ENCODE measurements at regions not wholly inside any gene's neighbourhood (a gene's known extent, or its start where the extent isn't known, plus 50 kb on each side); places are given as distances from the start of the nearest gene placed in this dataset.

DNA sequence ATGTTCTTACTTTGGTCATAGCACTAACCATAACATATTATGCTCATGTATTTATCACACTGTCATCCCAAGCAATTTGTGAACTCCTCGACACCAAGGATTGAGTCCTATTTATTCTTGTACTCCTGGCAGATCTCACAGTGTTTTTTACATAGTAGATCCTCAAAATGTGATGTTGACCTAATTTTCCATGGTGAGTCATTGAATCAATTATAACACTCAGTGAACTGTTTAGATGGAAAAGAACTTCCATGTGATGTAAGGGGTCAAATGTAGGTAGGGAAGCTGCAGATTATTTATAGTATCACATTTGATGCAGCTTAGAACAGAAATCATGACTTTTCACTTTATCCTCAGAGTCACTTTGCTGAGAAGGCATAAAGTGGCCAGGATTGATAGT, 281.9 kb upstream of the ADAMTS5 start:
- TF ChIP-seq, protein P1, sequence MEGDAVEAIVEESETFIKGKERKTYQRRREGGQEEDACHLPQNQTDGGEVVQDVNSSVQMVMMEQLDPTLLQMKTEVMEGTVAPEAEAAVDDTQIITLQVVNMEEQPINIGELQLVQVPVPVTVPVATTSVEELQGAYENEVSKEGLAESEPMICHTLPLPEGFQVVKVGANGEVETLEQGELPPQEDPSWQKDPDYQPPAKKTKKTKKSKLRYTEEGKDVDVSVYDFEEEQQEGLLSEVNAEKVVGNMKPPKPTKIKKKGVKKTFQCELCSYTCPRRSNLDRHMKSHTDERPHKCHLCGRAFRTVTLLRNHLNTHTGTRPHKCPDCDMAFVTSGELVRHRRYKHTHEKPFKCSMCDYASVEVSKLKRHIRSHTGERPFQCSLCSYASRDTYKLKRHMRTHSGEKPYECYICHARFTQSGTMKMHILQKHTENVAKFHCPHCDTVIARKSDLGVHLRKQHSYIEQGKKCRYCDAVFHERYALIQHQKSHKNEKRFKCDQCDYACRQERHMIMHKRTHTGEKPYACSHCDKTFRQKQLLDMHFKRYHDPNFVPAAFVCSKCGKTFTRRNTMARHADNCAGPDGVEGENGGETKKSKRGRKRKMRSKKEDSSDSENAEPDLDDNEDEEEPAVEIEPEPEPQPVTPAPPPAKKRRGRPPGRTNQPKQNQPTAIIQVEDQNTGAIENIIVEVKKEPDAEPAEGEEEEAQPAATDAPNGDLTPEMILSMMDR (IDR thresholded peaks at IDR 0.05; ENCODE audit: extremely low read depth, low read depth, low read length), result no peak
- Histone ChIP-seq H3K4me3 (ENCODE audit: insufficient read depth, low read length) (no peak overlapping the region), H3K79me2 (ENCODE audit: insufficient read depth, low read length) (no peaks in the 10 kb centered on the region), H2AFZ (ENCODE audit: low read length) (no peak overlapping the region), H3K4me1 (ENCODE audit: insufficient read depth, low read length) (peaks cover 10% of the 10 kb centered on the region), H3K27me3 (ENCODE audit: insufficient read depth, low read length) (no peaks in the 10 kb centered on the region), H3K27ac (ENCODE audit: low read depth, low read length) (no peak overlapping the region), H4K20me1 (ENCODE audit: insufficient read depth, low read length) (no peaks in the 10 kb centered on the region), H3K36me3 (ENCODE audit: insufficient read depth, low read length) (no peaks in the 10 kb centered on the region), H3K4me2 (ENCODE audit: insufficient read depth, low read length) (no peak overlapping the region), H3K9me3 (ENCODE audit: low read depth, low read length) (no peaks in the 10 kb centered on the region)
- no peak for DNase-seq (ENCODE audit: insufficient read length, low spot score, missing footprints)

DNA sequence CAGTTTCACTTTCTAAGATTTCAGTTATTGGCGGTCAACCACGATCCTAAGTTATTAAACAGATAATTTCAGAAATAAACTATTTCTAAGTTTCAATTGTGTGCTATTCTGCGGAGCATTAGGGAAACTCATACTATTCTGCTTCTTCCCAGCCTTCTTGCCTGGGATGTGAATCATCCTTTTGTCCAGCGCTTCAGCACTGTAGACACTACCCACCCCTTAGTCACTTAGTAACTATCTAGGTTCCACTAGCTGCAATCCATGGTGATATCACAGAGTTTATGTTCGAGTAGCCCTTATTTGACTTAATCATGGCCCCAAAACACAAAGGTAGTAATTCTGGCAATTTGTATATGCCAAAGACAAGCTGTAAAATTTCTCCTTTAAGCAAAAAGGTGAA, 279.9 kb upstream of the ADAMTS5 start:
- no peak for DNase-seq (ENCODE audit: insufficient read length, low spot score, missing footprints)
- peak overlapping the region; percentile 17 for H3K27ac ChIP-seq (ENCODE audit: low read depth, low read length)
- H3K27me3 ChIP-seq (ENCODE audit: insufficient read depth, low read length), result no peaks in the 10 kb centered on the region
- no peak overlapping the region for H3K4me3 ChIP-seq (ENCODE audit: insufficient read depth, low read length)
- no peaks in the 10 kb centered on the region for H3K9me3 ChIP-seq (ENCODE audit: low read depth, low read length)
- no peaks in the 10 kb centered on the region for H3K79me2 ChIP-seq (ENCODE audit: insufficient read depth, low read length)
- TF ChIP-seq, protein P1 (IDR thresholded peaks at IDR 0.05; ENCODE audit: extremely low read depth, low read depth, low read length), result no peak
- H3K36me3 ChIP-seq (ENCODE audit: insufficient read depth, low read length), result no peaks in the 10 kb centered on the region
- H3K4me2 ChIP-seq (ENCODE audit: insufficient read depth, low read length), result no peak overlapping the region
- no peaks in the 10 kb centered on the region for H4K20me1 ChIP-seq (ENCODE audit: insufficient read depth, low read length)
- peaks cover 10% of the 10 kb centered on the region for H3K4me1 ChIP-seq (ENCODE audit: insufficient read depth, low read length)
- no peak overlapping the region for H2AFZ ChIP-seq (ENCODE audit: low read length)

DNA sequence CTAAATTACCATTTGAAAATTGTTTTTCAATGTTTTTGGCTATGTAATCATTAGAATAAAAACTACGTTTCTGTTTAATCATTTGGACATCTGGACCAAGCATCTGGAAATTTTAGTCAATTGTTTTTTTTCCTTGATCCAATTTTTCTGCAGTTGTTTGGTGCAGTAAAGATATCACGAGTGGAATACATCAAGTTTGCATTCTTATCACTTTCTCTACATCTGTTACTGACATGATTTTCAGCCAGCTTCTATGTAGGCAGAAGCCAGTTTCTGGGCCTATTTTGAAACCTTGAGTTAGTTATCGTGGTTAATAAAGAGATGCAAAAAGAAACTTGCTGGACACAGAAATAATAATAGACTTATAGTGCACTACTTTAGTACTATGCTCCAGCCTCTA, 277.9 kb upstream of the ADAMTS5 start:
- TF ChIP-seq, protein P1 (IDR thresholded peaks at IDR 0.05; ENCODE audit: extremely low read depth, low read depth, low read length), result no peak
- Histone ChIP-seq H3K9me3 (ENCODE audit: low read depth, low read length) (no peaks in the 10 kb centered on the region), H4K20me1 (ENCODE audit: insufficient read depth, low read length) (no peaks in the 10 kb centered on the region), H3K27ac (ENCODE audit: low read depth, low read length) (no peak overlapping the region), H3K4me3 (ENCODE audit: insufficient read depth, low read length) (no peak overlapping the region), H3K36me3 (ENCODE audit: insufficient read depth, low read length) (no peaks in the 10 kb centered on the region), H3K79me2 (ENCODE audit: insufficient read depth, low read length) (no peaks in the 10 kb centered on the region), H3K4me2 (ENCODE audit: insufficient read depth, low read length) (no peak overlapping the region), H3K4me1 (ENCODE audit: insufficient read depth, low read length) (peaks cover 10% of the 10 kb centered on the region), H2AFZ (ENCODE audit: low read length) (no peak overlapping the region), H3K27me3 (ENCODE audit: insufficient read depth, low read length) (no peaks in the 10 kb centered on the region)
- DNase-seq (ENCODE audit: insufficient read length, low spot score, missing footprints), result no peak

DNA sequence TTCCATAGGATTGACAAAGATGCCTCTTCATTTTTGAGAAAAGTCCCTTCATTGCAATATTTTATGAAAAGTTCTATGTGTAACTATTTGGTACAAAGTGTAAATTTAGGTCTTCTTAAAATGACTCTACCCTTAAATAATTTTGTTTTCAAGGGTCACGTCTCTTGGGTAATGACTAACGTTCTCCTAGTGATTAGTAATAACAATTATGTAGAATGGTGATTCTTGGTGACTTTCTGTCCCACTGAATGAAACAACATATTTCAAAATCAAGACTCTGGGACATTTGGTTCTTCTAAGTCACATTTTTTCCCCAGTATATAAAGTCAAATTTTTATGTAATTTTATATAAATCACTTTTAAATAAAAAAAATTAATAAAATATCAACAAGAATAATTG, 277.5 kb upstream of the ADAMTS5 start:
- TF ChIP-seq, protein P1 (IDR thresholded peaks at IDR 0.05; ENCODE audit: extremely low read depth, low read depth, low read length), result no peak
- H3K9me3 ChIP-seq (ENCODE audit: low read depth, low read length), result no peaks in the 10 kb centered on the region
- no peak overlapping the region for H3K4me3 ChIP-seq (ENCODE audit: insufficient read depth, low read length)
- H2AFZ ChIP-seq (ENCODE audit: low read length), result no peak overlapping the region
- DNase-seq (ENCODE audit: insufficient read length, low spot score, missing footprints), result no peak
- H3K79me2 ChIP-seq (ENCODE audit: insufficient read depth, low read length), result no peaks in the 10 kb centered on the region
- H3K4me2 ChIP-seq (ENCODE audit: insufficient read depth, low read length), result no peak overlapping the region
- no peak overlapping the region for H3K27ac ChIP-seq (ENCODE audit: low read depth, low read length)
- H3K36me3 ChIP-seq (ENCODE audit: insufficient read depth, low read length), result no peaks in the 10 kb centered on the region
- no peaks in the 10 kb centered on the region for H3K27me3 ChIP-seq (ENCODE audit: insufficient read depth, low read length)
- no peaks in the 10 kb centered on the region for H4K20me1 ChIP-seq (ENCODE audit: insufficient read depth, low read length)
- peaks cover 10% of the 10 kb centered on the region for H3K4me1 ChIP-seq (ENCODE audit: insufficient read depth, low read length)

Measured in osteoblast (primary cell).